ENCODE measurements at regions not wholly inside any gene's neighbourhood (a gene's known extent, or its start where the extent isn't known, plus 50 kb on each side); places are given as distances from the start of the nearest gene placed in this dataset.
A peak's percentile ranks its signal among the peaks of the same experiment; 100 is the strongest.
"Not testable (repeated sequence)": the region's sequence is repeated elsewhere in the genome, so short reads cannot be mapped to it uniquely, and the experiment has no call there.

GRCh38 chr1:187943606-187944403 lies 1115.1 kb downstream of the PLA2G4A start:
- Histone ChIP-seq H3K4me1 (ENCODE audit: insufficient read depth) (no peaks in the 10 kb centered on the region), H3K4me3 (no peak overlapping the region), H3K4me2 (no peak overlapping the region), H3K27me3 (ENCODE audit: insufficient read depth) (no peaks in the 10 kb centered on the region), H2AFZ (peak overlapping the region; percentile 5; the same call in 1 of the 2 replicates), H3K36me3 (ENCODE audit: insufficient read depth) (peaks cover 4% of the 10 kb centered on the region; the same call in 1 of the 2 replicates), H4K20me1 (replicated peaks; ENCODE audit: insufficient read depth) (no peaks in the 10 kb centered on the region), H3F3A (replicated peaks; ENCODE audit: low read depth) (no peaks in the 10 kb centered on the region), H3K79me2 (replicated peaks; ENCODE audit: insufficient read depth) (no peaks in the 10 kb centered on the region), H3K9me2 (ENCODE audit: insufficient read depth) (peaks cover 11% of the 10 kb centered on the region; the same call in 1 of the 2 replicates), H3K27ac (ENCODE audit: low read depth) (no peak overlapping the region)
- ATAC-seq (no peak), DNase-seq (ENCODE audit: low spot score) (no peak)
- peaks cover 32% of the 10 kb centered on the region for H3K36me3 Mint-ChIP-seq (ENCODE audit: low read depth)
- H3K9me3 Mint-ChIP-seq, result peaks cover 32% of the 10 kb centered on the region
- TF ChIP-seq ETS1 (IDR thresholded peaks at IDR 0.05) (no peak), CREB1 (CRISPR knock-in tag; IDR thresholded peaks at IDR 0.05; ENCODE audit: low read depth) (no peak), EZH2phosphoT487 (IDR thresholded peaks at IDR 0.05; ENCODE audit: unreplicated experiment) (no peak)
- no peak overlapping the region for H3K27ac Mint-ChIP-seq
- H3K27me3 Mint-ChIP-seq (ENCODE audit: insufficient read depth, low read depth, poor library complexity), result no peaks in the 10 kb centered on the region
- no peak overlapping the region for H3K4me3 Mint-ChIP-seq
- peaks cover 5% of the 10 kb centered on the region; the same call in 2 of the 3 replicates for H3K4me1 Mint-ChIP-seq

GRCh38 chr1:187946661-187947060 lies 1117.9 kb downstream of the PLA2G4A start:
- Mint-ChIP-seq H3K9me3 (peaks cover 47% of the 10 kb centered on the region), H3K36me3 (ENCODE audit: low read depth) (peaks cover 44% of the 10 kb centered on the region)
- not testable (repeated sequence) for ATAC-seq; H3K36me3 ChIP-seq (ENCODE audit: insufficient read depth); H2AFZ ChIP-seq; H3K4me3 ChIP-seq; H3K4me1 ChIP-seq (ENCODE audit: insufficient read depth); H3K79me2 ChIP-seq (replicated peaks; ENCODE audit: insufficient read depth); H3K4me2 ChIP-seq; H3F3A ChIP-seq (replicated peaks; ENCODE audit: low read depth); H4K20me1 ChIP-seq (replicated peaks; ENCODE audit: insufficient read depth); H3K27ac ChIP-seq (ENCODE audit: low read depth); H3K27ac Mint-ChIP-seq; DNase-seq (ENCODE audit: low spot score); H3K4me1 Mint-ChIP-seq; H3K27me3 Mint-ChIP-seq (ENCODE audit: insufficient read depth, low read depth, poor library complexity); H3K4me3 Mint-ChIP-seq; H3K27me3 ChIP-seq (ENCODE audit: insufficient read depth)
- peaks cover 11% of the 10 kb centered on the region; the same call in 1 of the 2 replicates for H3K9me2 ChIP-seq (ENCODE audit: insufficient read depth)

GRCh38 chr1:187947359-187947758 lies 1118.6 kb downstream of the PLA2G4A start:
- Histone ChIP-seq H3K4me3 (no peak overlapping the region), H3F3A (replicated peaks; ENCODE audit: low read depth) (no peaks in the 10 kb centered on the region), H3K9me2 (ENCODE audit: insufficient read depth) (peaks cover 11% of the 10 kb centered on the region), H3K27me3 (ENCODE audit: insufficient read depth) (no peaks in the 10 kb centered on the region), H4K20me1 (replicated peaks; ENCODE audit: insufficient read depth) (no peaks in the 10 kb centered on the region), H3K79me2 (replicated peaks; ENCODE audit: insufficient read depth) (no peaks in the 10 kb centered on the region), H3K36me3 (ENCODE audit: insufficient read depth) (peaks cover 4% of the 10 kb centered on the region; the same call in 1 of the 2 replicates), H3K4me2 (no peak overlapping the region), H3K27ac (ENCODE audit: low read depth) (no peak overlapping the region), H3K4me1 (ENCODE audit: insufficient read depth) (no peaks in the 10 kb centered on the region), H2AFZ (no peak overlapping the region)
- Mint-ChIP-seq H3K36me3 (ENCODE audit: low read depth) (peaks cover 47% of the 10 kb centered on the region), H3K9me3 (peaks cover 53% of the 10 kb centered on the region), H3K27ac (no peak overlapping the region), H3K4me3 (no peak overlapping the region), H3K27me3 (ENCODE audit: insufficient read depth, low read depth, poor library complexity) (no peaks in the 10 kb centered on the region), H3K4me1 (peaks cover 5% of the 10 kb centered on the region; the same call in 2 of the 3 replicates)
- ATAC-seq, result no peak
- no peak for DNase-seq (ENCODE audit: low spot score)
- TF ChIP-seq CTCF (conservative IDR thresholded peaks at IDR 0.05; ENCODE audit: low read depth in 2 of 2) (no peak), EZH2 (IDR thresholded peaks at IDR 0.05; ENCODE audit: low read depth, unreplicated experiment) (no peak), STAT1 (IDR thresholded peaks at IDR 0.05; ENCODE audit: unreplicated experiment) (no peak), EZH2phosphoT487 (IDR thresholded peaks at IDR 0.05; ENCODE audit: unreplicated experiment) (no peak), POLR2AphosphoS5 (IDR thresholded peaks at IDR 0.05; ENCODE audit: low read depth) (no peak), ZNF114 (CRISPR knock-in tag; IDR thresholded peaks at IDR 0.05) (no peak), ZNF331 (CRISPR knock-in tag; IDR thresholded peaks at IDR 0.05; ENCODE audit: low read depth) (no peak), ETS1 (IDR thresholded peaks at IDR 0.05) (no peak), JUNB (IDR thresholded peaks at IDR 0.05; ENCODE audit: unreplicated experiment) (no peak)

All from GM23338 (cell line).